ENCODE measurements at regions not wholly inside any gene's neighbourhood (a gene's known extent, or its start where the extent isn't known, plus 50 kb on each side); places are given as distances from the start of the nearest gene placed in this dataset.
"Not testable (repeated sequence)": the region's sequence is repeated elsewhere in the genome, so short reads cannot be mapped to it uniquely, and the experiment has no call there.

- no peaks in the 10 kb centered on the region for H3K36me3 ChIP-seq (ENCODE audit: control insufficient read depth, insufficient read depth, low read length)
- no peak for DNase-seq (ENCODE audit: low read depth)
- TF ChIP-seq CTCF (IDR thresholded peaks at IDR 0.05; ENCODE audit: insufficient read depth, low read length, poor library complexity, severe bottlenecking) = no peak
- H3K4me3 ChIP-seq (ENCODE audit: low read depth, low read length) = no peak overlapping the region
- peaks cover 4% of the 10 kb centered on the region for H3K27me3 ChIP-seq (ENCODE audit: control insufficient read depth, insufficient read depth, low read length)
These were observed 484.5 kb upstream of the PROK2 start for GRCh38 chr3:72269475-72269874.

GRCh38 chr3:72266921-72267524 lies 482.1 kb upstream of the PROK2 start:
- DNase-seq (ENCODE audit: low read depth); H3K4me3 ChIP-seq (ENCODE audit: low read depth, low read length); H3K36me3 ChIP-seq (ENCODE audit: control insufficient read depth, insufficient read depth, low read length); H3K27me3 ChIP-seq (ENCODE audit: control insufficient read depth, insufficient read depth, low read length): not testable (repeated sequence)

- Histone ChIP-seq H3K27me3 (ENCODE audit: control insufficient read depth, insufficient read depth, low read length) (peaks cover 8% of the 10 kb centered on the region), H3K36me3 (ENCODE audit: control insufficient read depth, insufficient read depth, low read length) (no peaks in the 10 kb centered on the region), H3K4me3 (ENCODE audit: low read depth, low read length) (no peak overlapping the region)
- no peak for TF ChIP-seq CTCF (IDR thresholded peaks at IDR 0.05; ENCODE audit: insufficient read depth, low read length, poor library complexity, severe bottlenecking)
- no peak for DNase-seq (ENCODE audit: low read depth)
These were observed 481.0 kb upstream of the PROK2 start for GRCh38 chr3:72266016-72266370.

- peak; percentile 12 for TF ChIP-seq CTCF (IDR thresholded peaks at IDR 0.05; ENCODE audit: insufficient read depth, low read length, poor library complexity, severe bottlenecking)
- H3K27me3 ChIP-seq (ENCODE audit: control insufficient read depth, insufficient read depth, low read length) = peaks cover 8% of the 10 kb centered on the region
- no peak for DNase-seq (ENCODE audit: low read depth)
- no peak overlapping the region for H3K4me3 ChIP-seq (ENCODE audit: low read depth, low read length)
- H3K36me3 ChIP-seq (ENCODE audit: control insufficient read depth, insufficient read depth, low read length) = no peaks in the 10 kb centered on the region
These were observed 480.5 kb upstream of the PROK2 start for GRCh38 chr3:72265256-72266015.

- no peak for TF ChIP-seq CTCF (IDR thresholded peaks at IDR 0.05; ENCODE audit: insufficient read depth, low read length, poor library complexity, severe bottlenecking)
- no peak overlapping the region for H3K4me3 ChIP-seq (ENCODE audit: low read depth, low read length)
- no peaks in the 10 kb centered on the region for H3K36me3 ChIP-seq (ENCODE audit: control insufficient read depth, insufficient read depth, low read length)
- no peak for DNase-seq (ENCODE audit: low read depth)
- peaks cover 15% of the 10 kb centered on the region for H3K27me3 ChIP-seq (ENCODE audit: control insufficient read depth, insufficient read depth, low read length)
These were observed 478.5 kb upstream of the PROK2 start for GRCh38 chr3:72263223-72263990.

- no peak for TF ChIP-seq CTCF (IDR thresholded peaks at IDR 0.05; ENCODE audit: insufficient read depth, low read length, poor library complexity, severe bottlenecking)
- no peak for DNase-seq (ENCODE audit: low read depth)
- Histone ChIP-seq H3K36me3 (ENCODE audit: control insufficient read depth, insufficient read depth, low read length) (no peaks in the 10 kb centered on the region), H3K27me3 (ENCODE audit: control insufficient read depth, insufficient read depth, low read length) (peaks cover 15% of the 10 kb centered on the region), H3K4me3 (ENCODE audit: low read depth, low read length) (no peak overlapping the region)
These were observed 477.8 kb upstream of the PROK2 start for GRCh38 chr3:72262736-72263135.

All from kidney epithelial cell (primary cell).